ENCODE measurements at regions not wholly inside any gene's neighbourhood (a gene's known extent, or its start where the extent isn't known, plus 50 kb on each side); places are given as distances from the start of the nearest gene placed in this dataset.

DNA sequence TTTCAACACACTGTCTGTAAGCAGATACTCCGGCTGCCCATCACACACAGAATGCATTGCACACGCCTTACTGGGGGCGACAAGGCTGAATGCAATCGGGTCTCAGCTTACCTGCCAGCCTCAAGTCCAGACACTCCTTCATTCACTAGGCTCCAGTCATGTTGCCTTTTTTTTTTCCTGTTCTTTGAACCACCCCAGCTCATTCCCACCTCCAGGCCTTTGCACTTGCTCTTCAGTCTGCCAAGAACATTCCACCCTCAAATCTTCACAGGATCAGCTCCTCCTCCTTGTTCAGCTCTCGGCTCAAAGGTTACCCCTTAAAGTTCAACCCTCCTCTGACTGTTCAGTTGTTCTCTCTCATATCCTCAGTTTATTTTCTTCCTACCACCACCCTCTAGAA lies 181.9 kb upstream of the ESRRG start:
- Histone ChIP-seq H3F3A (ENCODE audit: low read depth) (no peaks in the 10 kb centered on the region), H3K36me3 (ENCODE audit: insufficient read depth, low read length) (no peaks in the 10 kb centered on the region), H3K9me2 (replicated peaks; ENCODE audit: low read depth, low read length) (no peaks in the 10 kb centered on the region), H3K27me3 (ENCODE audit: insufficient read depth, low read length, poor library complexity, severe bottlenecking) (no peaks in the 10 kb centered on the region), H3K4me3 (ENCODE audit: low read length, poor library complexity, severe bottlenecking) (no peak overlapping the region), H3K79me2 (ENCODE audit: insufficient read depth, low read length) (no peaks in the 10 kb centered on the region), H4K20me1 (ENCODE audit: insufficient read depth, low read length, poor library complexity, severe bottlenecking) (no peaks in the 10 kb centered on the region), H2AFZ (ENCODE audit: low read length) (no peak overlapping the region), H3K9me3 (ENCODE audit: insufficient read depth, low read depth, low read length) (no peaks in the 10 kb centered on the region), H3K9ac (ENCODE audit: low read depth, low read length, poor library complexity, severe bottlenecking) (no peak overlapping the region), H3K4me1 (ENCODE audit: insufficient read depth, low read length, poor library complexity, severe bottlenecking) (no peaks in the 10 kb centered on the region), H3K4me2 (ENCODE audit: low read depth, low read length, poor library complexity, severe bottlenecking) (no peak overlapping the region)
- no peak for TF ChIP-seq EZH2phosphoT487 (IDR thresholded peaks at IDR 0.05; ENCODE audit: borderline replicate concordance)
- TF ChIP-seq, protein P1, sequence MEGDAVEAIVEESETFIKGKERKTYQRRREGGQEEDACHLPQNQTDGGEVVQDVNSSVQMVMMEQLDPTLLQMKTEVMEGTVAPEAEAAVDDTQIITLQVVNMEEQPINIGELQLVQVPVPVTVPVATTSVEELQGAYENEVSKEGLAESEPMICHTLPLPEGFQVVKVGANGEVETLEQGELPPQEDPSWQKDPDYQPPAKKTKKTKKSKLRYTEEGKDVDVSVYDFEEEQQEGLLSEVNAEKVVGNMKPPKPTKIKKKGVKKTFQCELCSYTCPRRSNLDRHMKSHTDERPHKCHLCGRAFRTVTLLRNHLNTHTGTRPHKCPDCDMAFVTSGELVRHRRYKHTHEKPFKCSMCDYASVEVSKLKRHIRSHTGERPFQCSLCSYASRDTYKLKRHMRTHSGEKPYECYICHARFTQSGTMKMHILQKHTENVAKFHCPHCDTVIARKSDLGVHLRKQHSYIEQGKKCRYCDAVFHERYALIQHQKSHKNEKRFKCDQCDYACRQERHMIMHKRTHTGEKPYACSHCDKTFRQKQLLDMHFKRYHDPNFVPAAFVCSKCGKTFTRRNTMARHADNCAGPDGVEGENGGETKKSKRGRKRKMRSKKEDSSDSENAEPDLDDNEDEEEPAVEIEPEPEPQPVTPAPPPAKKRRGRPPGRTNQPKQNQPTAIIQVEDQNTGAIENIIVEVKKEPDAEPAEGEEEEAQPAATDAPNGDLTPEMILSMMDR (conservative IDR thresholded peaks at IDR 0.05; ENCODE audit: low read length) = no peak

DNA sequence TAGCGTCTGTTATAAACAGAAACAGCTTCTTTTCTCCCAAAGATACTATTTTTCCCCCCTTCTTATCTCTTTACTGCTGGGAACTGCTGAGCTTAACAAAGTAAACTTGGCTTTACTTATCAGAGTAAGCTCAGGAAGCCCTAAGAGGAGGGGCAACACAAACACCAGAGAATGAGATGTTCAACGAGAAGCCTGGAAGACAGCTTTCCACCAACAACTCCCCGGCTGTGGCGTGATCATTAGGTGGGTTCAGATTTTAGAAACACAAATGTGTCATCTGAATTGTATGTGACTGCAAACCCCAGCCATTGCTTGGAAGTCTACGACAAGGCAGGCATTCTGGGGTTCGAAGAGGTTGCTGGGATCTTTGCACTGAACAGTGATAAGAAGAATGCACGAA lies 181.2 kb upstream of the ESRRG start:
- Histone ChIP-seq H3F3A (ENCODE audit: low read depth) (no peaks in the 10 kb centered on the region), H3K9me3 (ENCODE audit: insufficient read depth, low read depth, low read length) (no peaks in the 10 kb centered on the region), H2AFZ (ENCODE audit: low read length) (no peak overlapping the region), H4K20me1 (ENCODE audit: insufficient read depth, low read length, poor library complexity, severe bottlenecking) (no peaks in the 10 kb centered on the region), H3K36me3 (ENCODE audit: insufficient read depth, low read length) (no peaks in the 10 kb centered on the region), H3K9ac (ENCODE audit: low read depth, low read length, poor library complexity, severe bottlenecking) (no peak overlapping the region), H3K4me2 (ENCODE audit: low read depth, low read length, poor library complexity, severe bottlenecking) (no peak overlapping the region), H3K4me3 (ENCODE audit: low read length, poor library complexity, severe bottlenecking) (no peak overlapping the region), H3K79me2 (ENCODE audit: insufficient read depth, low read length) (no peaks in the 10 kb centered on the region), H3K9me2 (replicated peaks; ENCODE audit: low read depth, low read length) (no peaks in the 10 kb centered on the region), H3K4me1 (ENCODE audit: insufficient read depth, low read length, poor library complexity, severe bottlenecking) (no peaks in the 10 kb centered on the region), H3K27me3 (ENCODE audit: insufficient read depth, low read length, poor library complexity, severe bottlenecking) (no peaks in the 10 kb centered on the region)
- TF ChIP-seq, protein P1 (conservative IDR thresholded peaks at IDR 0.05; ENCODE audit: low read length) = no peak
- no peak for TF ChIP-seq EZH2phosphoT487 (IDR thresholded peaks at IDR 0.05; ENCODE audit: borderline replicate concordance)

DNA sequence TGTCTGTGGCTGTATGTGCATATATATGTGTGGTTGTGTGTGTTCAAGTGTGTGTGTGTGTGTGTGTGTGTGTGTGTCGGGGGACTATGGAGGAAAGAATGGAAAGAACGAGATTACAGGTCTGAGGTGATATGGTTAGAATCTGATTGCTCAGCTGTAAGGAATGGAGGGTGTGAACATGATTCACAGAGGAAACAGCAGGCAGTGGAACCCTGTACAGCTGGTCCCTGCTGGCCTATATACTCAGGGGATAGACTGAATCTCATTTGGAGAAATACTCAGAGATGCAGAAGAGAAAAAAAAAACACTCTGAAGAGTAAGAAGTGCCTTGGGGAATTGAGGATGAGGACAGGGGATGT lies 180.1 kb upstream of the ESRRG start:
- H3K9me3 ChIP-seq (ENCODE audit: insufficient read depth, low read depth, low read length) = no peaks in the 10 kb centered on the region
- no peaks in the 10 kb centered on the region for H3K27me3 ChIP-seq (ENCODE audit: insufficient read depth, low read length, poor library complexity, severe bottlenecking)
- H3K4me3 ChIP-seq (ENCODE audit: low read length, poor library complexity, severe bottlenecking) = no peak overlapping the region
- no peaks in the 10 kb centered on the region for H3K9me2 ChIP-seq (replicated peaks; ENCODE audit: low read depth, low read length)
- H3K79me2 ChIP-seq (ENCODE audit: insufficient read depth, low read length) = no peaks in the 10 kb centered on the region
- no peaks in the 10 kb centered on the region for H3F3A ChIP-seq (ENCODE audit: low read depth)
- no peak for TF ChIP-seq EZH2phosphoT487 (IDR thresholded peaks at IDR 0.05; ENCODE audit: borderline replicate concordance)
- TF ChIP-seq, protein P1 (conservative IDR thresholded peaks at IDR 0.05; ENCODE audit: low read length) = no peak
- no peak overlapping the region for H2AFZ ChIP-seq (ENCODE audit: low read length)
- H3K36me3 ChIP-seq (ENCODE audit: insufficient read depth, low read length) = no peaks in the 10 kb centered on the region
- H3K9ac ChIP-seq (ENCODE audit: low read depth, low read length, poor library complexity, severe bottlenecking) = no peak overlapping the region
- no peaks in the 10 kb centered on the region for H4K20me1 ChIP-seq (ENCODE audit: insufficient read depth, low read length, poor library complexity, severe bottlenecking)
- no peaks in the 10 kb centered on the region for H3K4me1 ChIP-seq (ENCODE audit: insufficient read depth, low read length, poor library complexity, severe bottlenecking)
- H3K4me2 ChIP-seq (ENCODE audit: low read depth, low read length, poor library complexity, severe bottlenecking) = no peak overlapping the region

Measured in Loucy (cell line).